Endothelial cell of umbilical vein (primary cell): ENCODE measurements at regions not wholly inside any gene's neighbourhood (a gene's known extent, or its start where the extent isn't known, plus 50 kb on each side); places are given as distances from the start of the nearest gene placed in this dataset.

Experiments used
- BruUV-seq: library from RNA; stranded (reverse); fragments of 400-500 nt; replicated peaks from 2 replicates; lab custom pipeline; 2021; lab: Mats Ljungman, UMichigan
- CTCF ChIA-PET: fragments of 300-600, 350-600 bp; sonication (Branson Sonifier 250); formaldehyde crosslinking; loops from one replicate; lab custom pipeline; 2021; ENCODE audit warnings: antibody characterized with exemption, inconsistent platforms; lab: Charles Lee
- POLR2A ChIA-PET: fragments of 300-600, 350-600 bp; sonication (Branson Sonifier 250); formaldehyde crosslinking; loops from one replicate; lab custom pipeline; 2021; ENCODE audit warnings: antibody characterized with exemption, inconsistent platforms; lab: Charles Lee
- DNase-seq: peaks from one replicate; pipeline ENCODE4 v3.0.0-alpha.2; 2011; ENCODE audit warnings: low read depth, low spot score
- FAIRE-seq: peaks from 2 replicates; lab custom pipeline; 2011; peaks lifted over from hg19 to GRCh38; lab: Jason Lieb, UNC
- H2AFZ ChIP-seq: 2 replicates; pipeline ENCODE4 v1.6.0; 2012; ENCODE audit warnings: low read depth, low read length, control low read depth, inconsistent platforms
- H3K27ac ChIP-seq: 2 replicates; pipeline ENCODE4 v1.5.1; 2011; ENCODE audit warnings: low read depth, mild to moderate bottlenecking, control low read depth, low read length, moderate library complexity; ENCODE audit not compliant: insufficient read depth
- H3K27me3 ChIP-seq, 2 experiments: 2 replicates each; pipeline versions ENCODE4 v1.6.0 to v1.6.1; 2011; ENCODE audit warnings: low read length in 2 of 2, mixed read lengths in 1 of 2; ENCODE audit not compliant: control insufficient read depth in 2 of 2, insufficient read depth in 2 of 2
- H3K36me3 ChIP-seq, 2 experiments: 2 replicates in 1 of 2; 3 replicates in 1 of 2; pipeline ENCODE4 v1.5.1; 2011; ENCODE audit warnings: low read length in 2 of 2, mild to moderate bottlenecking in 1 of 2, moderate library complexity in 1 of 2; ENCODE audit not compliant: control insufficient read depth in 2 of 2, insufficient read depth in 2 of 2; ENCODE audit errors: extremely low read depth in 1 of 2
- H3K4me1 ChIP-seq: 3 replicates; pipeline ENCODE4 v1.5.1; 2011; ENCODE audit warnings: mild to moderate bottlenecking, low read length; ENCODE audit not compliant: control insufficient read depth, insufficient read depth; ENCODE audit errors: extremely low read depth
- H3K4me2 ChIP-seq: 2 replicates; pipeline ENCODE4 v1.6.1; 2011; ENCODE audit warnings: low read length, control low read depth, mixed read lengths; ENCODE audit not compliant: insufficient read depth
- H3K4me3 ChIP-seq, 3 experiments: fragments of 200-600 bp in 1 of 3; sonication (generic), shearing (Covaris generic) in 1 of 3; replicated peaks in 1 of 3; 2 replicates each; pipeline ENCODE4 v1.5.1; 2011 to 2016; ENCODE audit warnings: control low read depth in 3 of 3, low read length in 3 of 3, mild to moderate bottlenecking in 2 of 3, inconsistent platforms in 1 of 3, low read depth in 1 of 3, moderate library complexity in 1 of 3; ENCODE audit not compliant: insufficient read depth in 1 of 3
- H3K79me2 ChIP-seq: 2 replicates; pipeline ENCODE4 v1.6.0; 2012; ENCODE audit warnings: low read length, inconsistent platforms; ENCODE audit not compliant: control insufficient read depth, insufficient read depth
- H3K9ac ChIP-seq: replicated peaks from 2 replicates; pipeline ENCODE3; 2011; ENCODE audit warnings: low read length, control low read depth; ENCODE audit not compliant: insufficient read depth; ENCODE audit errors: extremely low read depth
- H3K9me1 ChIP-seq: replicated peaks from 3 replicates; pipeline ENCODE4 v1.6.0; 2011; ENCODE audit warnings: mild to moderate bottlenecking, low read length; ENCODE audit not compliant: control insufficient read depth, insufficient read depth; ENCODE audit errors: extremely low read depth
- H3K9me3 ChIP-seq: replicated peaks from 2 replicates; pipeline ENCODE4 v1.5.1; 2012; ENCODE audit warnings: low read length, inconsistent platforms; ENCODE audit not compliant: control insufficient read depth, insufficient read depth
- H4K20me1 ChIP-seq: replicated peaks from 2 replicates; pipeline ENCODE3; 2011; ENCODE audit warnings: mild to moderate bottlenecking, low read length; ENCODE audit not compliant: control insufficient read depth, insufficient read depth; ENCODE audit errors: extremely low read depth
- CTCF ChIP-seq, 2 donors: IDR thresholded peaks; 1 replicate in 1 of 2; 2 replicates in 1 of 2; pipeline ENCODE4 v1.5.1; 2011; ENCODE audit warnings: low read length in 2 of 2, mild to moderate bottlenecking in 2 of 2, moderate library complexity in 2 of 2, control low read depth in 1 of 2, inconsistent platforms in 1 of 2, low read depth in 1 of 2; ENCODE audit not compliant: insufficient read depth in 1 of 2; ENCODE audit errors: extremely low read depth in 1 of 2
- EZH2 ChIP-seq: IDR thresholded peaks from 2 replicates; pipeline ENCODE4 v1.6.1; 2012; ENCODE audit warnings: borderline replicate concordance, low read depth, mild to moderate bottlenecking, moderate library complexity, low read length, inconsistent platforms; ENCODE audit not compliant: severe bottlenecking
- FOS ChIP-seq: IDR thresholded peaks from 2 replicates; pipeline ENCODE4 v1.6.1; 2011; ENCODE audit warnings: mild to moderate bottlenecking, low read length, moderate library complexity, borderline replicate concordance; ENCODE audit not compliant: insufficient read depth
- GATA2 ChIP-seq: IDR thresholded peaks from 2 replicates; pipeline ENCODE4 v1.7.0; 2011; ENCODE audit warnings: low read depth, mild to moderate bottlenecking, moderate library complexity, mixed read lengths, low read length; ENCODE audit not compliant: insufficient read length, insufficient read depth
- JUN ChIP-seq: IDR thresholded peaks from 2 replicates; pipeline ENCODE4 v1.6.1; 2011; ENCODE audit warnings: borderline replicate concordance, low read depth; ENCODE audit not compliant: insufficient read length, insufficient read depth
- MYC ChIP-seq: IDR thresholded peaks from one replicate; pipeline ENCODE4 v1.6.1; 2011; ENCODE audit warnings: mild to moderate bottlenecking, low read depth, low read length
- POLR2A ChIP-seq: IDR thresholded peaks from 2 replicates; pipeline ENCODE4 v1.6.1; 2012; ENCODE audit warnings: low read depth, mild to moderate bottlenecking, control low read depth, low read length
- POLR2AphosphoS5 ChIP-seq: IDR thresholded peaks from 2 replicates; pipeline ENCODE4 v1.6.1; 2012; ENCODE audit warnings: low read depth, mild to moderate bottlenecking, control low read depth, low read length, moderate library complexity; ENCODE audit not compliant: insufficient read depth
- dilution Hi-C: fragments of 300-500 bp; cut with MboI; formaldehyde crosslinking; loops from one replicate; pipeline ENCODE4 v1.15.0; 2019; ENCODE audit warnings: low sequenced_read_pairs; ENCODE audit not compliant: extremely low pct_ligation_motif_present
- intact Hi-C: fragments of 100-400 bp; cut with micrococcal nuclease; formaldehyde crosslinking; loops from one replicate; pipeline ENCODE4 v1.10.0; 2022
- TF ChIP-seq, protein P1 (sequence below): IDR thresholded peaks from 2 replicates; pipeline ENCODE4 v1.6.1; 2011; ENCODE audit not compliant: insufficient read depth, insufficient read length

DNA sequence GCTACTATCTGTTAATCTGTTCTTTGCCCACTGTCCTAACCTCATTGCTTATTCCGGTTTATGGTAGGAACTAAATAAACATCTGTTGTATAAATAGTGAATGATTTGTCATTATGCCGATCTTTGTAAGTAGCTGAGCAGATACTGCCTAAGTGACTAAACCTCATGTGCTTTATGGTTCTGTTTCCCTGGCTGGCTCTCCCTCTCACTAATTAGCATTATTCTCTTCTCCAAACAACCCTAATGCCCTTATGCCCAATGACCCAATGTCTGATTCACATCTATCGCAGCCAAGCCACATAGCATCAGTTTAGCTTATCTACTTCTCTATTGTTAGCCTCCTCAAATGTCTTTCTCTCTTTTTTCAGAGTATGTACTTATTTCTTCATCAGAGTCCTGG, 462.3 kb upstream of the POT1 start:
- Histone ChIP-seq H3K9me1 (no peaks in the 10 kb centered on the region), H3K4me2 (no peak overlapping the region), H3K9me3 (no peaks in the 10 kb centered on the region), H3K27me3 (no peaks in the 10 kb centered on the region), H3K36me3 (no peaks in the 10 kb centered on the region), H3K4me1 (peaks cover 4% of the 10 kb centered on the region), H4K20me1 (no peaks in the 10 kb centered on the region), H3K4me3 (no peak overlapping the region), H3K27ac (no peak overlapping the region), H3K79me2 (no peaks in the 10 kb centered on the region), H2AFZ (peak overlapping the region; percentile 93), H3K9ac (no peak overlapping the region)
- TF ChIP-seq JUN (no peak), GATA2 (peak; percentile 48)
- ChIA-PET CTCF (no interaction called here), POLR2A (no interaction called here)
- intact Hi-C loops: loop anchor here (5.0 kb wide), 1 partner anchor 35 kb away; no protein-coding TSS in a partner anchor
- peak; percentile 53 for DNase-seq
- no TSS peak for BruUV-seq
- FAIRE-seq: peak; percentile 33
- dilution Hi-C loops: no loop called here

DNA sequence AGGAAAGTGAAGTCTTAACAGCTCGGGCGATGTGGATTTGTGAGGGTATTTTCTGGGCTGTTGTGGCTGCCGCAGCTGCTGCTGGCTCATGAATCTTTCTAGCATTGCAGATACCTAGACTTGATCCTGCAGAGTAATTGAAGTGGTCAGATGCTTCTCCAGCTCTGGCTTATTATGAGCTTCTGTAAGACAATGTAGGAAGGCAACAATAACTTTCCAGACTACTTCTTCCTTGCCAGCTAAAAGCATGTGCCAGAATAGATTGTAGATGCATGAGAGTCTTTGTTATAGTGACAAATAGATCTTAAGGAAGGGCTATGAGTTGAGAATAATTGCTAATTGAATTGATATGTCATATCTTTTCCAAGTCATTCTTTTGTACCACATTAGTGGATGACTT, 461.4 kb upstream of the POT1 start:
- Histone ChIP-seq H2AFZ (peak overlapping the region; percentile 52), H3K36me3 (no peaks in the 10 kb centered on the region), H3K4me3 (no peak overlapping the region), H3K4me2 (no peak overlapping the region), H3K9me3 (no peaks in the 10 kb centered on the region), H3K9ac (no peak overlapping the region), H3K27ac (no peak overlapping the region), H3K79me2 (no peaks in the 10 kb centered on the region), H4K20me1 (no peaks in the 10 kb centered on the region), H3K27me3 (no peaks in the 10 kb centered on the region), H3K4me1 (peaks cover 4% of the 10 kb centered on the region), H3K9me1 (no peaks in the 10 kb centered on the region)
- dilution Hi-C loops (no loop called here), intact Hi-C loops (loop anchor here (5.0 kb wide), 1 partner anchor 34 kb away; no protein-coding TSS in a partner anchor)
- TF ChIP-seq POLR2AphosphoS5 (no peak), POLR2A (no peak), CTCF (IDR thresholded peaks at IDR 0.05; ENCODE audit: extremely low read depth in 1 of 2, insufficient read depth in 1 of 2, low read depth in 1 of 2, low read length in 2 of 2) (no peak), EZH2 (no peak), JUN (no peak), FOS (no peak), GATA2 (no peak), MYC (no peak)
- TF ChIP-seq, protein P1, sequence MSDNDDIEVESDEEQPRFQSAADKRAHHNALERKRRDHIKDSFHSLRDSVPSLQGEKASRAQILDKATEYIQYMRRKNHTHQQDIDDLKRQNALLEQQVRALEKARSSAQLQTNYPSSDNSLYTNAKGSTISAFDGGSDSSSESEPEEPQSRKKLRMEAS: no peak
- DNase-seq (peak; percentile 76), FAIRE-seq (peak; percentile 28)
- no TSS peak for BruUV-seq
- CTCF ChIA-PET: interaction anchor here (2.0 kb wide), 1 partner anchor 10 kb away, joined by 4 read pairs; no protein-coding TSS in a partner anchor
- POLR2A ChIA-PET: no interaction called here
